NCI-H524 treated with DMSO at 0.1 percent for 48 hours (cell line): ENCODE measurements at regions not wholly inside any gene's neighbourhood (a gene's known extent, or its start where the extent isn't known, plus 50 kb on each side); places are given as distances from the start of the nearest gene placed in this dataset.
"Not testable (repeated sequence)": the region's sequence is repeated elsewhere in the genome, so short reads cannot be mapped to it uniquely, and the experiment has no call there.

Source experiments
- DNase-seq: peaks from one replicate; lab custom pipeline; 2025; lab: John Stamatoyannopoulos, UW

GRCh38 chr14:83091991-83092956 lies 1558.6 kb upstream of the SEL1L start:
- peak; percentile 86 for DNase-seq

- no peak for DNase-seq
These were observed 1562.4 kb upstream of the SEL1L start for GRCh38 chr14:83096092-83096491.

DNA sequence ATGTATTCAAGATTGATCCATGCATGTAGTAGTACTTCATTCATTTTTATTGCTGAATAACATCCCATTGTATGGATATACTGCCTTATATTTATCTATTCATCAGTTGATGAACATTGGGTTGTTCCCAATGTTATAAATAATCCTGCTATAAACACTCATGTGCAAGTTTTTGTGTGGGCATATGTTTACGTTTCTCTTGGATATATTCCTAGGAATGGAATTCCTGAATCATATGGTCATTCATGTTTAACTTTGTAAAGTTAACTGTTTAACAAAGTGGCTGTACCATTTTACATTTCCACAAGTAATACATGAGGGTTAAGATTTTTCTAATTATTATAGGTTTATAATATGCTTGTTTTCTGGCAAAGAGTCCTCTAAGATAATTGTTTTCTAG lies 1568.2 kb upstream of the SEL1L start:
- DNase-seq = no peak

DNA sequence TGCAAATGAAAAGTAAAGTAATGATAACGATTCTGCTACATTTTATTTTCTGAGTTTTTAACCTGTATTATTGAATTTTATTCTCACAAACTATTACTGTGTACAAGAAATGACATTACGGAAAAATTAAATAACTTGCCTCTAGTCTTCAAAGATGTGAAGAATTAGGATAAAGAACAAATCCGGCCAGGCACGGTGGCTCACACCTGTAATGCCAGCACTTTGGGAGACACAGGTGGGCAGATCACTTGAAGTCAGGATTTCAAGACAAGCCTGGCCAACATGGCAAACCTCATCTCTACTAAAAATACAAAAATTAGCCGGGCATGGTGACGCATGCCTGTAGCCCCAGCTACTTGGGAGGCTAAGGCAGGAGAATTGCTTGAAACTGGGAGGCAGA lies 1584.4 kb upstream of the SEL1L start:
- no peak for DNase-seq

- no peak for DNase-seq
These were observed 1586.5 kb upstream of the SEL1L start for GRCh38 chr14:83120187-83120586.

- no peak for DNase-seq
These were observed 1592.4 kb upstream of the SEL1L start for GRCh38 chr14:83126076-83126475.

- DNase-seq = no peak
These were observed 1595.1 kb upstream of the SEL1L start for GRCh38 chr14:83128783-83129182.

GRCh38 chr14:83129496-83129895 lies 1595.8 kb upstream of the SEL1L start:
- DNase-seq = no peak

- DNase-seq = peak; percentile 97
These were observed 1600.5 kb upstream of the SEL1L start for GRCh38 chr14:83133981-83134645.

GRCh38 chr14:83140756-83141155 lies 1607.1 kb upstream of the SEL1L start:
- no peak for DNase-seq

GRCh38 chr14:83147006-83147405 lies 1613.4 kb upstream of the SEL1L start:
- DNase-seq = no peak

DNA sequence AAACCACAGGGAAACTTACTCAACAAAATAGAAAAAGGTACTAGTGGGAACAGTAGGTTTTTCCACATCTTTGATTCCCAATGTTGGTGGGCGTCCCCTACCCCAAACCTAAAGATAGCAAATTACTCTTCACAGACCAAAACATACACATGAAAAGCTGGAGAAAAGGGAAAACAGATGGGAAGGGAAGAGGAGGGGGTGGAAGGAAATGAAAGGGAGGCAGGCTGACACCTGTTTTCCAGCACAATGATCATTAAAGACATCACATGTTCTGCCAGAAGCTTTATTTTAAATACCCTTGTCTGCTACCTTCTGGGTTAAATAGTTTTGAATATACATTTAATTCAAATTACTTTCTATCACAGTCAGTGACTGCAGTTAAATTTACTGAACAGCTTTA lies 1617.9 kb upstream of the SEL1L start:
- DNase-seq = peak; percentile 64

GRCh38 chr14:83153081-83153480 lies 1619.4 kb upstream of the SEL1L start:
- no peak for DNase-seq

- DNase-seq = no peak
These were observed 1628.8 kb upstream of the SEL1L start for GRCh38 chr14:83162361-83162929.

DNA sequence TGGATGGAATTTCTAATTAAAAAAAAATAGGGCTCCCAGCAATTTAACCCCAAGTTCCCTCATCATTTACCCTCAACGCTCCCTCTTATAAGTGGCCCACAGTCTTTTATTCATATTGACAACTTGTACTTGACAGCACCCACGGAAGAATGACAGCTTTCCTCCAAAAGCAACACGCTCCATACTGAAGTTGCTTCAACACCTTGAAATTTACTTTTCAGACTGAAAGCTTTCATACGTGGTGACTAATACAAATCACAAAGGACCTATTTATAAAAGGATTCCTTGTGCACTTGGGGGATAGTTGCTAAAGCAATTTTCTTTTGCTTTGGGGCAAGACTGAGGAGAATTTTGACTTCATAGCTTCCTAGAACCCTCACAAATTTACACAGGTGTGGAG lies 1629.4 kb upstream of the SEL1L start:
- no peak for DNase-seq

- DNase-seq = no peak
These were observed 1630.4 kb upstream of the SEL1L start for GRCh38 chr14:83164016-83164415.

GRCh38 chr14:83164591-83164990 lies 1630.9 kb upstream of the SEL1L start:
- no peak for DNase-seq

DNA sequence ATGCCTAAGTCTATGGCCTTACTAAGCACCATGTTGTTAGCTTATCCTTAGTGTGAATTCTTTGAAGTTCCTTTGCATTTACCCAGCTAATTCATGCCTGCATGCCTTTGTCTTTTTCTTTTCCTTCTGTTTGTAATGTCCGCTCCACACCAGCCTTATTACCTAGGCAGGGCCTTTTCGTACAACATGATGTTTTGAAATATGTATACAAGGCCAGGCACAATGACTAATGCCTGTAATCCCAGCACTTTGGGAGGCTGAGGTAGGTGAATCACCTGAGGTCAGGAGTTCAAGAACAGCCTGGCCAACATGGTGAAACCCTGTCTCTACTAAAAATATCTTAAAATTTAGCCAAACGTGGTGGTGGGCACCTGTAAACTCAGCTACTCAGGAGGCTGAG lies 1636.5 kb upstream of the SEL1L start:
- no peak for DNase-seq

- no peak for DNase-seq
These were observed 1638.1 kb upstream of the SEL1L start for GRCh38 chr14:83171761-83172160.

DNA sequence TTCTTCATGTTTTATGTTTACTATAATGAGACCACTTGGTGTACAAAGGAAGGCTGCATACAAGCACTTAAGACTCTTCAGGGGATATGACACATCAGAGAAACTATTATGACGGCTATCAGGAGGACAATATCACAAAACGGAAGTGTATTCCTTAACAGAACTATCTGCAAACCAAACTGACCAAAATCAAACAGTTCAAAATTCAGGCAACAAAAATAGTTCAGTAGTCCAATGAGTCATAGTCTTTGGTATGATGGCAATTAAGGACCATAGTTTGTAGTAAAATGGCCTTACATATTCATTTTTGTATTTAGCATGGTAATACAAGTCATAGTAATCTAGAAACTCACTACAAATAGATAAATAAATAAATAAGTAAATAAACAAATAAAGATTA lies 1638.7 kb upstream of the SEL1L start:
- DNase-seq = no peak

DNA sequence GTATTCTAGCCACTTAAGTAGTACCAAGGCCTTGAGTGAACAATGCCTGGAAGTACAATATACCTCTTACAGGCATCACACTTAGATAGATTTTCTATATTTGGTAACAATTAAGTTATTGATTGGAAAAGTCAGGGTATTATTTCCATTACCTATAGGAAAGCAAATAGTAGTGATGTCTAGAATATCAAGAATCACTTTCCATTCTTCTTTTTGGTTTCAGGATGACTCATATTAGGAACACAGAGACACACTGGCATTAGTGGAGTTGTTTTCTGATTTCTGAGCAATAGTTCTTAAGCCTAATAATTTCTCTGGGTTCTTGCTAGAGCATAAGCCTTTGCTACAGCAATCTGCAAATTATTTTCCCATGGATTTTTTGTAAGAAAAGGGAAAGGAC lies 1640.0 kb upstream of the SEL1L start:
- DNase-seq = no peak

DNA sequence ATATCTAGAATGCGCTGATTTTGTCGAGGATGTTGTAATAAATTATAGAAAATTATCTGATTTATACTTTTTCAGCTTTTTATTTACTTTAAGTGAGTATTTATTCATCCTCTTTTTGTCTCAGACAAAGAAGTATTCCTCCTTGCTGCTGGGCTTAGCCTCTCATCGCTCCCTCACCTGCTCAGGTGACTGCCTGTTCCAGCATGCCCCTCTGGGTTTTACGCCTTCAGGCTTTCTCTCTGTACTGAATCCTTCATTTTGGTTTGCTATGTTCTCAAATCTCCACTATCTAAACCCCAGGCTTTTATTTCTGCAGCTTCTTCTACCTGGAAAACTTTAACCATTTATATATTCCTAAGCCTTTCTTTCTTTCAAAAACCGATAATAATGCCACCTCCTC lies 1650.9 kb upstream of the SEL1L start:
- DNase-seq = no peak

GRCh38 chr14:83188311-83188710 lies 1654.7 kb upstream of the SEL1L start:
- DNase-seq = not testable (repeated sequence)
